ENCODE measurements at regions not wholly inside any gene's neighbourhood (a gene's known extent, or its start where the extent isn't known, plus 50 kb on each side); places are given as distances from the start of the nearest gene placed in this dataset.

GRCh38 chr7:94123136-94123535, 119.0 kb upstream of the BET1 start:
- no peak overlapping the region for H3K4me3 Mint-ChIP-seq
- no peak for DNase-seq

GRCh38 chr7:94127026-94127425, 122.9 kb upstream of the BET1 start:
- Mint-ChIP-seq H3K4me1 (ENCODE audit: low read depth) (peaks cover 32% of the 10 kb centered on the region), H3K36me3 (ENCODE audit: low read depth) (no peaks in the 10 kb centered on the region), H3K27ac (no peak overlapping the region), H3K27me3 (ENCODE audit: insufficient read depth) (no peaks in the 10 kb centered on the region), H3K9me3 (no peaks in the 10 kb centered on the region), H3K4me3 (no peak overlapping the region)
- no peak for DNase-seq
- no peak for TF ChIP-seq CTCF (IDR thresholded peaks at IDR 0.05)

More at GRCh38 chr7:94123136-94123535, 119.0 kb upstream of the BET1 start:
- Mint-ChIP-seq H3K27ac (no peak overlapping the region), H3K36me3 (ENCODE audit: low read depth) (no peaks in the 10 kb centered on the region), H3K27me3 (ENCODE audit: insufficient read depth) (no peaks in the 10 kb centered on the region), H3K9me3 (no peaks in the 10 kb centered on the region), H3K4me1 (ENCODE audit: low read depth) (peaks cover 9% of the 10 kb centered on the region)
- no peak for TF ChIP-seq CTCF (IDR thresholded peaks at IDR 0.05)

- Mint-ChIP-seq H3K27me3 (ENCODE audit: insufficient read depth) (no peaks in the 10 kb centered on the region), H3K4me1 (ENCODE audit: low read depth) (peaks cover 32% of the 10 kb centered on the region), H3K27ac (no peak overlapping the region), H3K9me3 (no peaks in the 10 kb centered on the region), H3K4me3 (no peak overlapping the region), H3K36me3 (ENCODE audit: low read depth) (no peaks in the 10 kb centered on the region)
- no peak for TF ChIP-seq CTCF (IDR thresholded peaks at IDR 0.05)
- DNase-seq = no peak
Measured at GRCh38 chr7:94128072-94128471, 123.9 kb upstream of the BET1 start.

- no peak for TF ChIP-seq CTCF (IDR thresholded peaks at IDR 0.05)
- H3K4me1 Mint-ChIP-seq (ENCODE audit: low read depth) = peaks cover 35% of the 10 kb centered on the region
- peak; percentile 66 for DNase-seq
- no peaks in the 10 kb centered on the region for H3K9me3 Mint-ChIP-seq
- no peaks in the 10 kb centered on the region for H3K27me3 Mint-ChIP-seq (ENCODE audit: insufficient read depth)
- H3K27ac Mint-ChIP-seq = peak overlapping the region; percentile 35
- H3K36me3 Mint-ChIP-seq (ENCODE audit: low read depth) = no peaks in the 10 kb centered on the region
- H3K4me3 Mint-ChIP-seq = peak overlapping the region; percentile 20; the same call in 1 of the 2 replicates
Measured at GRCh38 chr7:94129443-94130140, 125.4 kb upstream of the BET1 start.

- H3K4me1 Mint-ChIP-seq (ENCODE audit: low read depth) = peaks cover 43% of the 10 kb centered on the region
- H3K4me3 Mint-ChIP-seq = no peak overlapping the region
- H3K9me3 Mint-ChIP-seq = no peaks in the 10 kb centered on the region
- no peaks in the 10 kb centered on the region for H3K27me3 Mint-ChIP-seq (ENCODE audit: insufficient read depth)
- H3K27ac Mint-ChIP-seq = no peak overlapping the region
- no peaks in the 10 kb centered on the region for H3K36me3 Mint-ChIP-seq (ENCODE audit: low read depth)
- DNase-seq = no peak
- TF ChIP-seq CTCF (IDR thresholded peaks at IDR 0.05) = no peak
Measured at GRCh38 chr7:94130716-94131115, 126.6 kb upstream of the BET1 start.
